HG02610 (cell line): ENCODE measurements at regions not wholly inside any gene's neighbourhood (a gene's known extent, or its start where the extent isn't known, plus 50 kb on each side); places are given as distances from the start of the nearest gene placed in this dataset.
A peak's percentile ranks its signal among the peaks of the same experiment; 100 is the strongest.
"Not testable (repeated sequence)": the region's sequence is repeated elsewhere in the genome, so short reads cannot be mapped to it uniquely, and the experiment has no call there.

Experiments
- ATAC-seq: cut with Tn5 transposase; IDR thresholded peaks from one replicate; pipeline ENCODE4 v1.9.1; 2021; ENCODE audit warnings: mild to moderate bottlenecking, moderate library complexity; ENCODE audit not compliant: unreplicated experiment

DNA sequence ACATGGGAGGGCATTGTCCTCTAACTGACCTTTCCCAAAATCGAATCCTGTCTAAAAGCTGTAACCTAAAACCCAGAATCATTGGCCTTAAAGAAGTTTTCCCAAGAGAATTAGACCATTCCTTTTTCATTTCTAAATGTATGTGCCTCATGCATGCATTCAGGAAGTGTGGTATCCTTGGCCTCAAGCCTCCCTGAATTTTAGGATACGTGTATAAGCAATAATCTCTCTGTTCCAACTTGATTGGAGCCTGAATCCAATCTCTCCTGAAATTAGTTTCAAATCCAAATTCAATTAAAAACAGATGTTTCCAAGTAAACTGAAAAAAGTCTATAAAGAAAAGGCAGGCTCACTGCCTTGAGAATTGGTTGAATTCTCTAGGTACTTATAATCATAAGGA lies 86.0 kb upstream of the VEPH1 start:
- no peak for ATAC-seq

DNA sequence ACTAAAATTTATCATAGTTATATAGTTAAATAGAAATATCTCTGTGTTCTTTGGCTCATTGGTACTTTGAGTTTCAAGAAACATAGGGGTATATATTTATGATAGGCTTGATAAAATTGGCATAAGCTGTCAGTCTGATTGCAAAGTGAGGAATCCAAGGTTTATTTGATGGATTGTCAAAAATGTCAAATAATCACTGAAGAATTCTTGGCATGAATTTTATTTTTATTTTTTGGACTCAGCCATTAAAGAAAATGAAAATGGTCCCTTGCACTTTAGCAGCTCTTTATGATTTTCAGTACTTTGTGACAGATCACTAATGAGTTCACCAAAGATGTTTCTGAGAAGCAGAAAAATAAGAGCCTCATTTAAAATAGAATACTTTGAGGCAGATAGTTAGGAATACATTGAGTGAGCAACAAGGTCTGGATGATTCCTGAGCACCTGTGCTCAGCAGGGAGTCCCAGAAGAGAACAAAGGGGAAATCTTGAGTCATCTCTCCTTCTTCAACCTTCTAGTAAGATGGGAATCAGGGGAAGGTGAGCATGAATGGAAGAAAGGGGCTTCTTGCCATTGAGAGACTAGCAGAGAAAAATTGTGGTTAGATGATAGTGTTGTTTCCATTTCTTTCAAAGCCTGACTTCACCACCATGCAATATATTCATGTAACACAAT lies 85.3 kb upstream of the VEPH1 start:
- no peak for ATAC-seq

DNA sequence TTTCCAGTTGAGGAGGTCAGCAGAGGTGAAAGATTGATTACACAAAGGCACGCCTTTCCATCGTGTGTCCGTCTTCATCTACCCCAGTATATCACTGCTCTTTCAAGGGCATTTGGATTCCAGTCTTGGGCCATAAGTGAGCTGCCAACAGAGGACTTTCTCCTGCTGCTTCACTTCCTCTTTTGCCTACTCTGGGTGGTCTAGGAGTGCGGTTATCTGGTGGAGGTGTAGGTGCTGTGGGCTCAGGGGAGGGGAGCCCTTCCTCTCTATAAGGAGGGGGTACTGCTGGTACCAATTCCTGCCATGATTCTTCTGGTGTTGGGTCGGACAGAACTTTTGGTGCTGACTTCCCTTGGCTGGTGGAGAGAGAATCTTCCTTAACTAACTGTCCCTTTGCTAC lies 83.1 kb upstream of the VEPH1 start:
- no peak for ATAC-seq

DNA sequence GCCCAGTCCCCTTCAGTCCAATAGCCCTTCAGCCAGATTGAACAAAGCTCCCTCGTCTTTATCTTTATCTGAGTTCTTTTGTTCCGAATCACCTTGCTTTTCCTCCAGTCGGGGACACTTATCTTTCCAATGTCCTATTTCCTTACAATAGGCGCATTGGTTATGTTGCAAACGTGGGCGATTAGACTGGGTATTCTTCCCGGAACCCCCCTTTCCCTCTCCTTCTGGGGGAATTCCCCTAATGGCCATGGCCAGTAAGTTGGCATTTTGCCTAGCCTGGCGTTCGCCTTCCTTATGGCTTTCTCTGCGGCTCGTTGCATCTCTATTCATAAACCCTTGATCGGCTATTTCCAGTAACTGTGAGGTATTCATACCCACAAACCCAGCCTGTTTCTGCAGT lies 82.2 kb upstream of the VEPH1 start:
- no peak for ATAC-seq

DNA sequence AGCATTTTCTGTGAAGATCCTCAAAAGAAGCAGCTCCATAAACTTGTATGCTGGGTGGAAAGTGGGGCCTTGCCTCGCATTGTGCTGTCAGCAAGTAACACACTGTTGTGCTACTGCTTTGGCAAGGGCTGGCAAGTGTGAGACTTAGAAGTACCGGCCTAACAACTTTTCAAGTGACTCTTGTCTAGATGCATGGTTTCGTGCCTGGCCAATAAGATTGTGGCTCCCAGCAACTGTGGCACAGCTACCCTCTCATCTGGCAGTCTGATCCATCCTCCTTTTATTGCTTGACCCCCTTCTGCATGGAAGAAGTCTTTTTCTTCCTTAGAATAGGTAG lies 79.4 kb upstream of the VEPH1 start:
- ATAC-seq = no peak

DNA sequence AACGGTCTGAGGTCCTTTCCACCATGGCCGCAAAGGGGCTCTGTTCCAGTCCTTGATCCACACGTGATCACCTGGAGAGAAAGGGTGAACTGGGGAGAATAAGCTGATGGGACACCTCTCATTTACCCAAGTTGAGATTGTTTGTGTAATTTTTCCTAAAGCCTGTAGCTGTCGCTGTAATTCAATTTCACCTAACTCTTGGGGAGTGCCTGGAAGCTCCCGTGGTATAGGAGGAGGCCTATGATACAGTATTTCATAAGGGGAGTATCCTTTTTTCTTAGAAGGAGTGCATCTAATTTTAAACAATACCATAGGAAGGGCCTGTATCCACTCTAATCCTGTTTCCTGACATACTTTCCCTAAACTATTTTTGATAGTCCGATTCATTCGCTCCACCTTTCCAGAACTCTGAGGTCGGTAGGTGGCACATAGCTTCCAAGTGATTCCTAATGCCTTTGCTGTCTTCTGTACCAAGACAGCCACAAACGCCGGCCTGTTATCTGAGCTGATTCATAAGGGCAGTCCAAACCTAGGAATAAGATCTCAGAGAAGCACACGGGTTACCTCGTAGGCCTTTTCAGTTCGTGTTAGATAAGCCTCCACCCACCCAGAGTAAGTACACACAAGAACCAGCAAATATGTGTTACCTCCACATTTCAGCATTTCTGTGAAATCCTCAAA lies 78.9 kb upstream of the VEPH1 start:
- ATAC-seq = not testable (repeated sequence)

DNA sequence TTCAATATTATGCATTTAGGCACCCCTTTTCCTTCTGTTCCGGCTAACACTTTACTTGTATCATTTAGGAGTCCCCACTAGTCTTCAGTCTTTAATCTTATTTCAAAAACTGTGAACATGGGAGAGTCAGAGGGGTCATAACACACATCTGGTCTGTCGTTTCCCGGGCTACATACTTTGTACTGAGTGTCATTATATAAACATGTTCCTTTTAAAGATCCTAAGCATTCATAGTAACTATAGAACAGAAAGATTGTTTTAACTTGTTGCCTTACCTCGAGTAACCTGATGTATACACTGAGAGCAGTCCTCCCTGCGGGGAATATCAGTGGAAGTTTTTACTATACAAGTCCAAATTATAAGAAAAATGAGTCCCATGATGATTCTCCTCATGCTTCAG lies 78.2 kb upstream of the VEPH1 start:
- no peak for ATAC-seq

DNA sequence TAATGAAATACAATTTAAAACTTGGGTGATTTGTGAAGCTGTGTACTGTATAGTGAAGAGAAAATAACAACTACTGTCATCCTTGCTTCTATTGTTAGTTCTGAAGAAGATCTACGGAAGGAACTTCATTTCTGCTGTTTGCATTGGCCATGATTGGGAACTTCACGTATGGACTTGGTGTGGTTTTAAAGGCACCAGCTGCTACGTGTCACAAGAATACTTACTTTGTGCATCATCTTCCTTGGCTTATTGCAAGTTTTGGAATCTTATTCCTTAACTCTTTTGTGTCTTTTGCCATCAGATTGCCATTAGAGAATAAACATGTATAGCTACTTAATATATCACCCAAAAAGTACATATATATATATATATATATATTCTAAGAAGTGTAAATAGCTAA lies 75.0 kb upstream of the VEPH1 start:
- ATAC-seq = no peak

DNA sequence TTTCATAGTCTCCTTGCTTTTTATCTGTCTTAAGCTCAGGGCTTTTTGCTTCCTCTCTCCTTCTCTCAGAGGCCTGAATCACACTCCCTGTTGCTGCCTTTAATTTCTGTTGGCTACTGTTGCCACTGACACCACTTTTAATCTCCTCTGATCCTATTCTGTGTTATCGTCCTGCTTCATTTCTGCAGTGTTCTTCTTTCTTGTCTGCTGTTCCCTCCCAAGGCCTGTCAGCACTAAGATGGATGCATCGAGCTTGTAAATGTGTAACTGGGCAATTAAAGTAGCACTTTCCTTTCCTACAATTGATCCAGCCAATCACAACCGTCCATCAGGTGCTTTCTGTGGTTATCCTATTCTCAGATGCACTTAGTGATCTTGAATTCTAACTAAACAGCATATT lies 71.3 kb upstream of the VEPH1 start:
- ATAC-seq = no peak

DNA sequence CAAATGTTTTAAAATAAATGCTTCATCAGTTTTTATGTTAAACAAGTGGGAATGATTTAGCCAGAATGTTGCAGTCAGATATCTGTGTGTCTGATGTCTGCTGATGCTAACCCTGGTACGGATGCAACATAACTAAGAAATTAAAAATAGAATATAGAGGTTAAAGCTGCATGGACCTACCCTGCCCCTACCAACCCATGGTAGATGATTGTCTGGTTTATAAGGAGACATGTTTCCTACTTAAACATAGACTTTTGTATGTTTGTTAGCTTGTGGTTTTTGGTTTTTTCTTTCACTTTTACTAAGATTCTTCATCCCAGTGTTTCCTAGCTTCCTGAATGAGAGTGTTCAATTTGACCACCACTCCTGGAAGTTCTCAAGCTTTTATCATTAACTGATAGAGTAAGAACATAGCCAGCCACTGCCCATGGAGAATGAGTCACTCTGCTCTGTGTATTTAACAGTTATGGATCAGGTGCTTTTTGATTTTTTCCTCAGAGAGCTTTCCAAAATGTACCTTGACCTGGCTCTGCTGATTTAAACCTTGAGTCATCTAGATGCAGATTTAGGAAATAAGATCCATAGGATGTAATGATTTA lies 70.7 kb upstream of the VEPH1 start:
- ATAC-seq = no peak

DNA sequence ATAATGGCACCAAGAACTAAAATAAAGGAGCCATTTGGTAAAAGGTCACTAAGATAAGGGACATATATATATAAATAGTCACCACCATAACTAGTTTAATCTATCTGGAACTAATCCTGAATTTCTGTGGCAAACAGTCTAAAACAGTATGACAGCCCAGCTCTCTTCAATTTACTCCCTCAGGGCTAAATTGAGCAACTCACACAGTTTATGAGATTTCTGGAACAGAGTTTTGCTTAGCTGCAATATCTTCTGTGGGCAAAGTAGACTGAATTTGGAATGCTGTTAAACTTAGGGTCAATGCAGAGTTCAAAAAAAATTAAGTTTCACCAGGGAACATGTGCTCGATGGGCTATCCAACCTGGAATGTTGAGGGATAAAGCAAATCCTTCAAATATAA lies 70.1 kb upstream of the VEPH1 start:
- ATAC-seq = no peak

DNA sequence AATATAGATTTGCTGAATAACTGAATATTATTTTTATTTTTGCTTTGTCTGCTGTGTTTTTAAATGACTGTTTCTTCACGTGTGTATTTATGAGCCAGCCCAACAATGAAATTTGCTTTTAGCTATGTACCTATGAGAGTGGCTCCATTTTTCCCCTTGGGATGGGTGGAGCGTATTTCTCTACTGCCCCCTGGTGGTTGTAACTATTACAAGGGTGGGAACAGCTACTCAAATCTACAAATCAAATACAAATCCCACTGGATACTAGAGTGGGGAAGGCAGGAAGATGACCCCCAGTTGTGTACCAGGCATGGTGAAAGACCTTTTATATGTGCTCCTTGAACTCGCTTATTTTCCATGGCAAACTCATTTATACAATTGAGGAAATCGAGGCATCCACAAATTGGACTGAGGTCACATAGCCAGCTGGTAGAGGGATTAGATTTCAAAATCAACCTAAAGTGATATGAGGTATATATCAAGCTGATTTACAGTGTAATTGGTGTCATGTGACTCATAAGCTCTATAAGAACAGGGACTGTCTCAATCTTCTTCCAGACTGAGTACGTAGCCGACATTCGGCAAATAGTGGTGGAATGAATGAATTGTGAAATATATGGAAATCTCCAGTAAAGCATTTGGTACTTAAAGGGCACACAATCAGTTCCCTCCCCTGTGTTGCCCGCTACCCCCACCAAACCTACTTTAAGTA lies 69.5 kb upstream of the VEPH1 start:
- ATAC-seq = peak; percentile 76

DNA sequence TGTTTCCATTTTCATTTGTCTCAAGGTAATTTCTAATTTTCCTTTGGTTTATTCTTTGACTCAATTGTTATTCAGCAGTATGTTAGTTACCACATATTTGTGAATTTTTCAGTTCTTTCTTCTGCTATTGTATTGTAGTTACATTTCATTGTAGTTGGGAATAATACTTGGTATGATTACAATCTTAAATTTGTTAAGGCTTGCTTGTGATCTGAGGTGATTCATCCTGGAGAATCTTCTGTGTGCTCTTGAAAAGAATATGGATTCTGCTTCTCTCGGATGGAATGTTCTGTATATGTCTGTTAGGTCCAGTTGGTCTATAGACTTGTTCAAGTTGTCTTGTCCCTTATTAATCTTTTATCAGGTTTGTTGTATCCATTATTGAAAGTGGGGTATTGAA lies 63.4 kb upstream of the VEPH1 start:
- no peak for ATAC-seq

DNA sequence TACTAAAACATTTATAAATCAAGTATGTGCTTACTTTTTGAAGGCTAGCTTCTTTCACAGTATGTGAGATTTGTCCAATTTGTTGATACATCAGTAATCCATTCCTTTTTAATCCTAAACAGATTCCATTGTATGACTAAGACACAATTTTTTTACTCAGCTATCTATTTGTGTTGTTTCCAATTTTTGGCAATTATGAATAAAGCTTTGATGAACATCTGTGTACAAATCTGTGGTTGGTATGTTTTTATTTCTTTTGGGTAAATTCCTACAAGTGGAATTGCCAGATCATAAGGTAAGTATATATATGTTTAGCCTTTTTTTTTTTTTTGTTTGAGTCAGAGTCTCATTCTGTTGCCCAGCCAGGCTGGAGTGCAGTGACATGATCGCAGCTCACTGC lies 56.2 kb upstream of the VEPH1 start:
- ATAC-seq = no peak
